EH (cell line): ENCODE measurements at regions not wholly inside any gene's neighbourhood (a gene's known extent, or its start where the extent isn't known, plus 50 kb on each side); places are given as distances from the start of the nearest gene placed in this dataset.

Experiments used
- DNase-seq: peaks from one replicate; pipeline ENCODE4 v3.0.0-alpha.2; 2015; ENCODE audit warnings: low read depth

GRCh38 chr6:40689185-40689584, 102.0 kb upstream of the LRFN2 start:
- no peak for DNase-seq

- DNase-seq = no peak
Measured at GRCh38 chr6:40688214-40688761, 101.1 kb upstream of the LRFN2 start.

- DNase-seq = no peak
Measured at GRCh38 chr6:40685862-40686261, 98.7 kb upstream of the LRFN2 start.

GRCh38 chr6:40681622-40682021, 94.5 kb upstream of the LRFN2 start:
- no peak for DNase-seq

- DNase-seq = no peak
Measured at GRCh38 chr6:40678941-40679340, 91.8 kb upstream of the LRFN2 start.

GRCh38 chr6:40674170-40674569, 87.0 kb upstream of the LRFN2 start:
- DNase-seq = no peak

- DNase-seq = no peak
Measured at GRCh38 chr6:40672087-40672486, 84.9 kb upstream of the LRFN2 start.

GRCh38 chr6:40671694-40672050, 84.5 kb upstream of the LRFN2 start:
- DNase-seq = no peak

GRCh38 chr6:40671001-40671693, 84.0 kb upstream of the LRFN2 start:
- no peak for DNase-seq

GRCh38 chr6:40669343-40669742, 82.2 kb upstream of the LRFN2 start:
- peak; percentile 3 for DNase-seq

GRCh38 chr6:40668203-40668602, 81.0 kb upstream of the LRFN2 start:
- no peak for DNase-seq

- no peak for DNase-seq
Measured at GRCh38 chr6:40666530-40666929, 79.4 kb upstream of the LRFN2 start.

- no peak for DNase-seq
Measured at GRCh38 chr6:40661726-40662125, 74.6 kb upstream of the LRFN2 start.

GRCh38 chr6:40656772-40657171, 69.6 kb upstream of the LRFN2 start:
- peak; percentile 3 for DNase-seq

GRCh38 chr6:40654828-40655227, 67.7 kb upstream of the LRFN2 start:
- no peak for DNase-seq

GRCh38 chr6:40645043-40645442, 57.9 kb upstream of the LRFN2 start:
- no peak for DNase-seq

GRCh38 chr6:40642837-40643236, 55.7 kb upstream of the LRFN2 start:
- no peak for DNase-seq

GRCh38 chr6:40642190-40642589, 55.0 kb upstream of the LRFN2 start:
- no peak for DNase-seq

- peak; percentile 1 for DNase-seq
Measured at GRCh38 chr6:40640599-40641227, 53.5 kb upstream of the LRFN2 start.
